IMR-90 (cell line): ENCODE measurements at regions not wholly inside any gene's neighbourhood (a gene's known extent, or its start where the extent isn't known, plus 50 kb on each side); places are given as distances from the start of the nearest gene placed in this dataset.

Source experiments
- ATAC-seq: fragments of 200-7000 bp; cut with Tn5 transposase; 2 replicates; pipeline ENCODE4 v1.9.1; 2020; ENCODE audit warnings: low read depth, mild to moderate bottlenecking, moderate library complexity
- BruUV-seq: library from RNA; stranded (reverse); fragments of 400-500 nt; replicated peaks from 2 replicates; lab custom pipeline; 2021; lab: Mats Ljungman, UMichigan
- CTCF ChIA-PET: fragments of 300-600 bp; formaldehyde crosslinking; extraction: SDS; loops from one replicate; lab custom pipeline; 2021; ENCODE audit warnings: antibody characterized with exemption; lab: Yijun Ruan, JAX
- POLR2A ChIA-PET: fragments of 300-600 bp; sonication (Branson Sonifier 250); formaldehyde crosslinking; loops from one replicate; lab custom pipeline; 2022; ENCODE audit warnings: antibody characterized with exemption; ENCODE audit not compliant: unreplicated experiment; lab: Charles Lee
- DNase-seq: peaks from one replicate; pipeline ENCODE4 v3.0.0; 2013
- H2AFZ ChIP-seq: replicated peaks from 2 replicates; pipeline ENCODE3; 2013; ENCODE audit warnings: low read length, mild to moderate bottlenecking; ENCODE audit not compliant: poor library complexity
- H2AK5ac ChIP-seq: 2 replicates; pipeline ENCODE4 v1.6.1; 2013; ENCODE audit warnings: low read depth, low read length, inconsistent platforms
- H2AK9ac ChIP-seq: replicated peaks from 2 replicates; pipeline ENCODE3; 2013; ENCODE audit warnings: mild to moderate bottlenecking, low read depth, low read length, moderate library complexity; ENCODE audit not compliant: poor library complexity
- H2BK120ac ChIP-seq: 2 replicates; pipeline ENCODE4 v1.6.1; 2013; ENCODE audit warnings: low read depth, low read length, inconsistent platforms
- H2BK15ac ChIP-seq: 3 replicates; pipeline ENCODE4 v1.6.1; 2013; ENCODE audit warnings: low read depth, low read length, inconsistent platforms
- H2BK20ac ChIP-seq: 2 replicates; pipeline ENCODE4 v1.6.1; 2013; ENCODE audit warnings: low read depth, mild to moderate bottlenecking, inconsistent platforms, low read length, moderate library complexity
- H2BK5ac ChIP-seq: 2 replicates; pipeline ENCODE4 v1.6.1; 2013; ENCODE audit warnings: mild to moderate bottlenecking, low read depth, low read length, inconsistent platforms; ENCODE audit not compliant: poor library complexity, severe bottlenecking
- H3K14ac ChIP-seq: replicated peaks from 2 replicates; pipeline ENCODE4 v1.6.1; 2013; ENCODE audit warnings: low read depth, low read length, inconsistent platforms
- H3K18ac ChIP-seq: 2 replicates; pipeline ENCODE4 v1.6.1; 2013; ENCODE audit warnings: low read depth, low read length, control low read depth
- H3K23ac ChIP-seq: 2 replicates; pipeline ENCODE4 v1.6.1; 2013; ENCODE audit warnings: low read depth, low read length, inconsistent platforms
- H3K27ac ChIP-seq: 2 replicates; pipeline ENCODE4 v1.5.1; 2013; ENCODE audit warnings: mild to moderate bottlenecking, control low read depth, low read length; ENCODE audit not compliant: insufficient read depth
- H3K27me3 ChIP-seq: 2 replicates; pipeline ENCODE4 v1.6.1; 2013; ENCODE audit warnings: low read length; ENCODE audit not compliant: control insufficient read depth, insufficient read depth
- H3K36me3 ChIP-seq: 2 replicates; pipeline ENCODE4 v1.6.1; 2013; ENCODE audit warnings: low read length, mixed read lengths; ENCODE audit not compliant: control insufficient read depth, insufficient read depth
- H3K4ac ChIP-seq: 2 replicates; pipeline ENCODE4 v1.6.1; 2013; ENCODE audit warnings: low read depth, low read length, inconsistent platforms
- H3K4me1 ChIP-seq: 2 replicates; pipeline ENCODE4 v1.6.1; 2013; ENCODE audit warnings: low read length, mixed read lengths; ENCODE audit not compliant: control insufficient read depth, insufficient read depth
- H3K4me2 ChIP-seq: 2 replicates; pipeline ENCODE4 v1.6.1; 2013; ENCODE audit warnings: low read depth, mild to moderate bottlenecking, control low read depth, low read length, moderate library complexity
- H3K4me3 ChIP-seq: 2 replicates; pipeline ENCODE4 v1.5.1; 2013; ENCODE audit warnings: low read depth, mild to moderate bottlenecking, control low read depth, low read length, moderate library complexity; ENCODE audit not compliant: insufficient read depth
- H3K56ac ChIP-seq: 2 replicates; pipeline ENCODE4 v1.6.1; 2013; ENCODE audit warnings: low read length, inconsistent platforms; ENCODE audit not compliant: insufficient read depth; ENCODE audit errors: extremely low read depth
- H3K79me1 ChIP-seq, 2 experiments: 2 replicates each; pipeline ENCODE4 v1.6.1; 2013; ENCODE audit warnings: low read length in 2 of 2, inconsistent platforms in 1 of 2, low read depth in 1 of 2
- H3K9ac ChIP-seq: 2 replicates; pipeline ENCODE4 v1.6.1; 2013; ENCODE audit warnings: low read depth, low read length, control low read depth
- H3K9me1 ChIP-seq: 2 replicates; pipeline ENCODE4 v1.6.1; 2013; ENCODE audit warnings: low read length, inconsistent platforms; ENCODE audit not compliant: insufficient read depth
- H3K9me3 ChIP-seq: 2 replicates; pipeline ENCODE4 v1.6.1; 2013; ENCODE audit warnings: low read length; ENCODE audit not compliant: control insufficient read depth, insufficient read depth
- H4K20me1 ChIP-seq: 2 replicates; pipeline ENCODE4 v1.6.1; 2013; ENCODE audit warnings: low read length, inconsistent platforms; ENCODE audit not compliant: insufficient read depth
- H4K5ac ChIP-seq: 2 replicates; pipeline ENCODE4 v1.6.1; 2013; ENCODE audit warnings: mild to moderate bottlenecking, low read depth, low read length, control low read depth
- H4K8ac ChIP-seq, 2 experiments: 2 replicates each; pipeline ENCODE4 v1.6.1; 2013; ENCODE audit warnings: low read depth in 2 of 2, low read length in 2 of 2, control low read depth in 1 of 2, inconsistent platforms in 1 of 2
- H4K91ac ChIP-seq: 2 replicates; pipeline ENCODE4 v1.6.1; 2013; ENCODE audit warnings: low read depth, low read length, inconsistent platforms; ENCODE audit not compliant: insufficient read depth
- CEBPB ChIP-seq: IDR thresholded peaks from 2 replicates; pipeline ENCODE4 v1.6.1; 2012; ENCODE audit warnings: low read depth, low read length, improper control_type of control experiment
- FOS ChIP-seq: fragments of 150-350 bp; IDR thresholded peaks from 2 replicates; pipeline ENCODE4 v1.6.1; 2016; ENCODE audit warnings: low read depth, low read length
- MAFK ChIP-seq: IDR thresholded peaks from 2 replicates; pipeline ENCODE4 v1.6.1; 2012; ENCODE audit warnings: low read depth, low read length, improper control_type of control experiment
- MXI1 ChIP-seq: IDR thresholded peaks from 2 replicates; pipeline ENCODE4 v1.6.1; 2012; ENCODE audit warnings: low read depth, mild to moderate bottlenecking, low read length, moderate library complexity, borderline replicate concordance
- RCOR1 ChIP-seq: IDR thresholded peaks from 2 replicates; pipeline ENCODE4 v1.6.1; 2012; ENCODE audit warnings: mild to moderate bottlenecking, low read length, improper control_type of control experiment; ENCODE audit not compliant: insufficient replicate concordance
- RFX5 ChIP-seq: IDR thresholded peaks from 2 replicates; pipeline ENCODE4 v1.8.0; 2012; ENCODE audit warnings: low read depth, mild to moderate bottlenecking, low read length, moderate library complexity
- WGBS, 2 experiments: methylation state at CpG; one replicate each; pipeline versions ENCODE4 v1.1.5 to v1.1.7; 2013; ENCODE audit warnings: missing lambda C conversion rate in 2 of 2; ENCODE audit not compliant: insufficient read length in 1 of 2; ENCODE audit errors: extremely low coverage in 2 of 2; 5-methylcytosine and 5-hydroxymethylcytosine counted together
- dilution Hi-C: fragments of 300-500 bp; cut with HindIII; formaldehyde crosslinking; loops from one replicate; pipeline ENCODE4 v1.14.3; 2018; ENCODE audit warnings: low sequenced_read_pairs; ENCODE audit not compliant: unreplicated experiment
- in situ Hi-C: fragments of 300-500 bp; cut with MboI; formaldehyde crosslinking; loops from 3 replicates; pipeline ENCODE4 v1.14.3; 2019; ENCODE audit warnings: low sequenced_read_pairs, inconsistent platforms, mixed read lengths
- intact Hi-C: fragments of 100-400 bp; cut with micrococcal nuclease; formaldehyde crosslinking; loops from 2 replicates; pipeline ENCODE4 v1.10.0; 2022
- TF ChIP-seq, protein P1 (sequence below): fragments of 150-350 bp; IDR thresholded peaks from 2 replicates; pipeline ENCODE4 v1.6.1; 2016; ENCODE audit warnings: low read depth, mild to moderate bottlenecking, low read length, moderate library complexity, borderline replicate concordance
- TF ChIP-seq, protein P2 (sequence below): fragments of 150-350 bp; IDR thresholded peaks from 2 replicates; pipeline ENCODE4 v1.6.1; 2017; ENCODE audit warnings: mild to moderate bottlenecking, antibody characterized with exemption, low read length, low read depth

DNA sequence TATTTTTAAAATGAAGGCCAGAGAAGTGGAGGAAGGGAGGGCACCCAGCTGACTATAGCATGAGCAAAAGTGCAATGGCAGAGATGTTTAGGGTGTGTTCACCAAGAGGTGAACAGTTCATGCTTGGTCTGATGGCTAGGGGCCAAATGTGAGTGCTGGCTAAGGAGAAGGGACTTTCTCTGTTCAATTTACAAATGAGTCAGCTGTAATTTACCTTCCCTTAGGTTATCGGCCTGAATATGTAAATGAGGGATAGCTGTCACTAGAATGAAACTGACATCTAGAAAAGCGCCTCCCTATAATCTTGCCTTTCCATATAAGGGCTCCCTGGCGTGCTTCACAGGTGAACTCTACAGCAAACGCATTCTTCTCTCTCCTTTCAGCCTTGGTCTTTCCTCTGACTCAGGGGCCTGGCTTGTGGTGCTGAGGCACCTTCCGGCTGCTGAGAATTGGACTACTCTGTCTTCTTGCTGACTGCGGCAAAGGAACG lies 114.7 kb upstream of the BACH2 start (continued):
- TF ChIP-seq, protein P1, sequence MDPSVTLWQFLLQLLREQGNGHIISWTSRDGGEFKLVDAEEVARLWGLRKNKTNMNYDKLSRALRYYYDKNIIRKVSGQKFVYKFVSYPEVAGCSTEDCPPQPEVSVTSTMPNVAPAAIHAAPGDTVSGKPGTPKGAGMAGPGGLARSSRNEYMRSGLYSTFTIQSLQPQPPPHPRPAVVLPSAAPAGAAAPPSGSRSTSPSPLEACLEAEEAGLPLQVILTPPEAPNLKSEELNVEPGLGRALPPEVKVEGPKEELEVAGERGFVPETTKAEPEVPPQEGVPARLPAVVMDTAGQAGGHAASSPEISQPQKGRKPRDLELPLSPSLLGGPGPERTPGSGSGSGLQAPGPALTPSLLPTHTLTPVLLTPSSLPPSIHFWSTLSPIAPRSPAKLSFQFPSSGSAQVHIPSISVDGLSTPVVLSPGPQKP: no peak
- TF ChIP-seq MXI1 (no peak), RFX5 (no peak), RCOR1 (no peak)

DNA sequence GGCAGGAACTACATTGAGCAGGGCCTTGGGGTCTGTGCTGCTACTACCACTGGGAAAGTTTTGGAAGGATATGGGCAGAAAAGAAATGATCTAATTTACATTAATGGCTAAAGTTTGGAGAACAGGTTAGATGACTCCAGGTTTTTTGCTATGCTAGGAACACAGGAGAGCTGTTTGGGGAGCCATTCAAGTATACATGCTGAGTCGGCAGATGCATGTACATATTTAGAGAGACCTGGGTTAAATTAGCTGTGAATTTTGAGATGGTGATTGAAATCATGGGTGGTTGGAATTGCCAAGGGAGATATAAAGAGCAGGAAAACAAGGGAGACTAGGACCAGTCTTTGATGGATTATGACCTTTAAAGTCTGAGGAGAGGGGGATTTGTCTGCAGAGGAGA lies 113.1 kb upstream of the BACH2 start:
- Histone ChIP-seq H2BK5ac (no peak overlapping the region), H3K23ac (no peak overlapping the region), H4K8ac (no peak overlapping the region), H3K14ac (no peak overlapping the region), H3K56ac (no peak overlapping the region), H4K20me1 (no peaks in the 10 kb centered on the region), H3K36me3 (no peaks in the 10 kb centered on the region), H3K4me2 (no peak overlapping the region), H3K9me3 (no peaks in the 10 kb centered on the region), H2BK15ac (no peak overlapping the region), H2AK9ac (no peak overlapping the region), H3K9me1 (peaks cover 5% of the 10 kb centered on the region; the same call in 1 of the 2 replicates), H4K5ac (no peak overlapping the region), H4K91ac (no peak overlapping the region), H3K4ac (no peak overlapping the region), H2BK120ac (no peak overlapping the region), H3K18ac (no peak overlapping the region), H2AK5ac (no peak overlapping the region), H2BK20ac (no peak overlapping the region), H3K27ac (no peak overlapping the region), H3K4me3 (no peak overlapping the region), H3K4me1 (peaks cover 5% of the 10 kb centered on the region; the same call in 1 of the 2 replicates), H3K79me1 (no peaks in the 10 kb centered on the region), H3K9ac (no peak overlapping the region), H2AFZ (no peak overlapping the region), H3K27me3 (peaks cover 4% of the 10 kb centered on the region; the same call in 1 of the 2 replicates)
- CTCF ChIA-PET: no interaction called here
- BruUV-seq: no TSS peak
- ATAC-seq: no peak
- POLR2A ChIA-PET: no interaction called here
- DNase-seq: no peak
- TF ChIP-seq, protein P2, sequence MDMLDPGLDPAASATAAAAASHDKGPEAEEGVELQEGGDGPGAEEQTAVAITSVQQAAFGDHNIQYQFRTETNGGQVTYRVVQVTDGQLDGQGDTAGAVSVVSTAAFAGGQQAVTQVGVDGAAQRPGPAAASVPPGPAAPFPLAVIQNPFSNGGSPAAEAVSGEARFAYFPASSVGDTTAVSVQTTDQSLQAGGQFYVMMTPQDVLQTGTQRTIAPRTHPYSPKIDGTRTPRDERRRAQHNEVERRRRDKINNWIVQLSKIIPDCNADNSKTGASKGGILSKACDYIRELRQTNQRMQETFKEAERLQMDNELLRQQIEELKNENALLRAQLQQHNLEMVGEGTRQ: no peak
- TF ChIP-seq RFX5: no peak
- TF ChIP-seq CEBPB: no peak
- no peak for TF ChIP-seq FOS
- peak; percentile 81 for TF ChIP-seq MAFK
- dilution Hi-C loops (no loop called here), in situ Hi-C loops (no loop called here), intact Hi-C loops (no loop called here)
- WGBS, 2 experiments: 100% methylated on average over 1 of the region's 1 CpG; no CpG with 5 or more reads in 1 of the 2 experiments
